Kidney glomerular epithelial cell (primary cell): ENCODE measurements at regions not wholly inside any gene's neighbourhood (a gene's known extent, or its start where the extent isn't known, plus 50 kb on each side); places are given as distances from the start of the nearest gene placed in this dataset.

Experiments
- DNase-seq: peaks from one replicate; lab custom pipeline; 2025; lab: John Stamatoyannopoulos, UW

GRCh38 chrX:27924718-27925117 is 56.5 kb downstream of the DCAF8L1 start:
- no peak for DNase-seq

GRCh38 chrX:27924261-27924660 is 57.0 kb downstream of the DCAF8L1 start:
- DNase-seq: no peak

GRCh38 chrX:27918799-27919198 is 62.5 kb downstream of the DCAF8L1 start:
- DNase-seq: peak; percentile 3

DNA sequence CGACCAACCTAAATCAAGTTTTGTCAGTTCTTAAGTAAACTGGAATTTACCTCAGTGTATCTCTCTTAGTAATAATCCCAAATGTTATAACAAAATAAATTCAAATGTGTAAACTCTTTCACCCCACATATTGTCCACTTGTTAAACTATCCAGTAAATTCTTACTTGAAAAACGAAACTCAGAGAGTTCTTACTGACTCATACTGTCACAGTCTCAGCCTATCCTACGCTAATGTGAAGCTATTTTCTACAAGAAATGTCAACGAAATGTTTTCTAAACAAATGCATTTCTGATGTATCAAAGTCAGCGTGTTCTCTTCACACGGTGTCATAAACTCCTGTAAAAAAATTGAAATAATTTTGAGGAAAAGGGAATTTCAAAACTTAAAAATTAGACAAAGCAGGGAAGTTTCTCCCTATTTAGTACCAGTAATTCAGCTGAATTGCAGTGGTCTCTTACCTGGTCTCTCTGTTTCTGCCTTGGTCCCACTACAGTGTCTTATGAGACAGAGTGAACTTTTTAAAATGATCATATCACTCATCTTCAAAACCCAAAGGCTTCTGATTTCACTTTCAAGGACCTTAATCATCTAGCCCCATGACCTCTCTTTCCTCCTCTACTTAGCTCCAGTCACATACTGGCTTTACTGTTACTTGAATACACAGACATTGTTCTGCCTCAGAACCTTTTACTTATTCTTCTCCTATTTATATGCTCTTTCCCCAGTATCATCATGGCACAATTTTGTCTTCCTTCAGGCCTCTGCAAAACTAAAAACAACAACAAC is 63.3 kb downstream of the DCAF8L1 start:
- DNase-seq: no peak

DNA sequence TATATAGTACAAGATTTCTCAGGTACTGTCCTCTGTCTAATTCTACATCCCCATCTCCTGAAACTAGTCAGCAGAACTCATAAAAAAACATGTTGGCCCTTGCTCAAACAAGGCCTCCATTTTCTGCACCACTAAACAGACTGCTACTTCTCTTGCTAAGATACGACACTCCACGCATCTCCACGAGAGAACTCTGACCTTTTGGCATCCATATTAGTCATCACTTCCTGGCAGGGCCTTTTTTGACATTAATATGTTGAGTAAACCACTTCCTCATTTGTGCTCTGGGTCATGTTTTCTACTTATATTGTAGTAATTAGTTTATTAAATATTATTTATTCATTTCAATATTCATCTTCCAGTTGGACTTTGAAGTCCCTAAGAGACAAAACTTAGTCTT is 65.6 kb downstream of the DCAF8L1 start:
- no peak for DNase-seq

- no peak for DNase-seq
These were observed 70.8 kb downstream of the DCAF8L1 start for GRCh38 chrX:27910412-27910811.

GRCh38 chrX:27903960-27904359 is 77.3 kb downstream of the DCAF8L1 start:
- DNase-seq: no peak

- no peak for DNase-seq
These were observed 86.1 kb downstream of the MAGEB10 start for GRCh38 chrX:27893871-27894270.

GRCh38 chrX:27893211-27893610 is 85.4 kb downstream of the MAGEB10 start:
- no peak for DNase-seq

- peak; percentile 6 for DNase-seq
These were observed 82.8 kb downstream of the MAGEB10 start for GRCh38 chrX:27890611-27891010.

- DNase-seq: no peak
These were observed 82.1 kb downstream of the MAGEB10 start for GRCh38 chrX:27889878-27890277.

DNA sequence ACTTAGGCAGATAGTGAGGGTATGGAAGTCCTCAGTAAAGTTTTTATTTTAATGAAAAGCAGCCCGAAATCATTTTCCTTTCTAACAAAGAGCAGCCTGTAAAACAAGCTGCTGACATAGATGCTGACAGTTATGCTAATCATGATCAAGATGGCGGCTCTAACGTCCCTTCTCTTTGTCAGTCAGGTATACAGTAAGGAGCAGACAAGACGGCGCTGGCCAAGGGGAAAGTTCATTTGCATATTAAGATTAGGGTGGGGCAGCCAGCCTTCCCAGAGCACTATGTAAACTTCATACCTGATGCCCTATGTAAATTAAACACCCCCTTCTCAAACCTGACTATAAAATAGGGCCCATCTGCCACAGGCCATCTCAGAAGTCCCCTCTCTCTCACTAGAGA is 76.9 kb downstream of the MAGEB10 start:
- no peak for DNase-seq

DNA sequence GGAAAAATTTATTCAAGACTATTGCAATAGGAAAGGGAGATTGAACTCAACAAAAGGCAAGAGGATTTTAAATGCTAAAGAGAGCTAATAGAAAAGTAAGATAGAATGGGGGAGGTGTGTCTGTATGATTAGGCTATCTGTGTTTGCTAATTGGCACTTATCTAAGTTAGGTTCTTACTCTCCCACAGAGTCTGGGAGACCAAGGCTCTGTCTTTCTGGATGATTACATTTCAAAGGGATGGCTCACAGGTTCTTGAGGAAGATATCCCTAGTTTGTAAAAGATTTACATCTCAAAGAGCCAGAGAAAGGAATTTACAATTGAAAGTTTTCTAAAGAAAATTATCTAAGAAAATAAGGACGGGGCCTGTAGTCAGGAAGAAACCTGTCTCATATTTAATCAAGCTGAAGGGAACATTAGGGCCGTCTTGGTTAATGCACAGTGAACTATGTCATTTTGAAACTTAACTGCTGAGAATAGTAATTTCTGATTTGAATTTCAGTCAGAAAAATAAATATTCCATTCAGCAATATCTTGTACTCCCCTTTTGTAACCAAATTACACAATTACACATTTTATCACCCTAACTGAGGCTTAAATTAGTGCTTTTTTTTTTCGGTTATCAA is 75.8 kb downstream of the MAGEB10 start:
- no peak for DNase-seq

GRCh38 chrX:27882695-27883094 is 74.9 kb downstream of the MAGEB10 start:
- DNase-seq: no peak

GRCh38 chrX:27878862-27879261 is 71.1 kb downstream of the MAGEB10 start:
- DNase-seq: no peak
